MM.1S (cell line): ENCODE measurements at regions not wholly inside any gene's neighbourhood (a gene's known extent, or its start where the extent isn't known, plus 50 kb on each side); places are given as distances from the start of the nearest gene placed in this dataset.

ENCODE experiments used
- DNase-seq: peaks from one replicate; pipeline ENCODE4 v3.0.0-alpha.2; 2015
- H2AFZ ChIP-seq: fragments of 300-600 bp; sonication (generic); 2 replicates; pipeline ENCODE4 v1.6.0; 2016; ENCODE audit warnings: antibody characterized with exemption, low read length
- H3F3A ChIP-seq: fragments of 300-600 bp; sonication (generic); 2 replicates; pipeline ENCODE4 v1.6.1; 2016; ENCODE audit warnings: mild to moderate bottlenecking, antibody characterized with exemption, low read length, moderate library complexity, mixed read lengths; ENCODE audit not compliant: insufficient read depth
- H3K27ac ChIP-seq: fragments of 300-600 bp; sonication (generic); 2 replicates; pipeline ENCODE4 v1.5.1; 2016; ENCODE audit warnings: mild to moderate bottlenecking, low read length
- H3K27me3 ChIP-seq: fragments of 300-600 bp; sonication (generic); replicated peaks from 2 replicates; pipeline ENCODE4 v1.6.0; 2016; ENCODE audit warnings: low read length; ENCODE audit not compliant: insufficient read depth
- H3K36me3 ChIP-seq: fragments of 300-600 bp; sonication (generic); replicated peaks from 2 replicates; pipeline ENCODE4 v1.6.1; 2016; ENCODE audit warnings: mild to moderate bottlenecking, low read length, mixed read lengths; ENCODE audit not compliant: insufficient read depth
- H3K4me1 ChIP-seq: fragments of 300-600 bp; sonication (generic); 2 replicates; pipeline ENCODE4 v1.6.1; 2016; ENCODE audit warnings: low read length, mixed read lengths
- H3K4me2 ChIP-seq: fragments of 300-600 bp; sonication (generic); 2 replicates; pipeline ENCODE4 v1.6.0; 2016; ENCODE audit warnings: low read depth, low read length
- H3K4me3 ChIP-seq: fragments of 300-600 bp; sonication (generic); 2 replicates; pipeline ENCODE4 v1.5.1; 2016; ENCODE audit warnings: low read length, mixed read lengths
- H3K79me2 ChIP-seq: fragments of 300-600 bp; sonication (generic); 2 replicates; pipeline ENCODE4 v1.6.1; 2016; ENCODE audit warnings: mixed run types, low read length, mixed read lengths
- H3K9ac ChIP-seq: fragments of 300-600 bp; sonication (generic); 2 replicates; pipeline ENCODE4 v1.6.1; 2016; ENCODE audit warnings: low read length, mixed read lengths
- H3K9me2 ChIP-seq: fragments of 300-600 bp; sonication (generic); replicated peaks from 2 replicates; pipeline ENCODE4 v1.6.1; 2016; ENCODE audit warnings: mild to moderate bottlenecking, low read length, mixed read lengths; ENCODE audit not compliant: insufficient read depth
- H3K9me3 ChIP-seq: fragments of 300-600 bp; sonication (generic); replicated peaks from 2 replicates; pipeline ENCODE4 v1.6.1; 2016; ENCODE audit warnings: mild to moderate bottlenecking, low read length, mixed read lengths; ENCODE audit not compliant: insufficient read depth
- H4K20me1 ChIP-seq: fragments of 300-600 bp; sonication (generic); 2 replicates; pipeline ENCODE4 v1.6.1; 2016; ENCODE audit warnings: mild to moderate bottlenecking, low read length, moderate library complexity, mixed read lengths; ENCODE audit not compliant: insufficient read depth
- EZH2 ChIP-seq: fragments of 300-600 bp; sonication (generic); optimal IDR thresholded peaks from 2 replicates; pipeline ENCODE3; 2017; ENCODE audit warnings: low read depth, mild to moderate bottlenecking, antibody characterized with exemption, low read length, mixed read lengths
- EZH2phosphoT487 ChIP-seq: fragments of 300-600 bp; sonication (generic); IDR thresholded peaks from 2 replicates; pipeline ENCODE4 v1.6.1; 2018; ENCODE audit warnings: antibody characterized with exemption, low read length
- TF ChIP-seq, protein P1 (sequence below): fragments of 300-600 bp; sonication (generic); IDR thresholded peaks from 2 replicates; pipeline ENCODE4 v1.5.1; 2016; ENCODE audit warnings: antibody characterized with exemption, low read length, mixed read lengths

DNA sequence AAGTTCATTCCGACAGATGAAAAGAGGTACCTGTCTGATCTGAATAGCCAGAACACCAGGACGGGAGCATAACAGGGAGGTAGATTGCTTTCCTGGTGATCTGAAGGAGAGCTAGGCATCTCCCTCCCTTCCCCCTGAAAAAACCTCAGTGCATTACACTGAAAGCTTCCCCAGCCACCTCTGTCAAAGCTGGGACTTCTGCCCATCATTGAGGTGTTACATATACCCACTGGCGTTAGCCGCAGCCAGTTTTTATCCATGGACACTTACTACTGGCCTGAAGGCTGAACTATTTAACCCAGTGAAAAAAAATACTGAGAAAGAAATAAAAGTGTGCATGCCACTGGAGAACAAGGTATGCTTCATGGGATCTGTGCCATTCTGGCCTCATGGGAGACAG lies 568.3 kb upstream of the ADAMTS5 start:
- H3K9me2 ChIP-seq: no peaks in the 10 kb centered on the region
- H3K4me1 ChIP-seq: no peaks in the 10 kb centered on the region
- TF ChIP-seq EZH2 (no peak), EZH2phosphoT487 (no peak)
- TF ChIP-seq, protein P1, sequence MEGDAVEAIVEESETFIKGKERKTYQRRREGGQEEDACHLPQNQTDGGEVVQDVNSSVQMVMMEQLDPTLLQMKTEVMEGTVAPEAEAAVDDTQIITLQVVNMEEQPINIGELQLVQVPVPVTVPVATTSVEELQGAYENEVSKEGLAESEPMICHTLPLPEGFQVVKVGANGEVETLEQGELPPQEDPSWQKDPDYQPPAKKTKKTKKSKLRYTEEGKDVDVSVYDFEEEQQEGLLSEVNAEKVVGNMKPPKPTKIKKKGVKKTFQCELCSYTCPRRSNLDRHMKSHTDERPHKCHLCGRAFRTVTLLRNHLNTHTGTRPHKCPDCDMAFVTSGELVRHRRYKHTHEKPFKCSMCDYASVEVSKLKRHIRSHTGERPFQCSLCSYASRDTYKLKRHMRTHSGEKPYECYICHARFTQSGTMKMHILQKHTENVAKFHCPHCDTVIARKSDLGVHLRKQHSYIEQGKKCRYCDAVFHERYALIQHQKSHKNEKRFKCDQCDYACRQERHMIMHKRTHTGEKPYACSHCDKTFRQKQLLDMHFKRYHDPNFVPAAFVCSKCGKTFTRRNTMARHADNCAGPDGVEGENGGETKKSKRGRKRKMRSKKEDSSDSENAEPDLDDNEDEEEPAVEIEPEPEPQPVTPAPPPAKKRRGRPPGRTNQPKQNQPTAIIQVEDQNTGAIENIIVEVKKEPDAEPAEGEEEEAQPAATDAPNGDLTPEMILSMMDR: no peak
- no peaks in the 10 kb centered on the region for H3K79me2 ChIP-seq
- H3K9me3 ChIP-seq: no peaks in the 10 kb centered on the region
- no peaks in the 10 kb centered on the region for H3F3A ChIP-seq
- H2AFZ ChIP-seq: no peak overlapping the region
- H3K4me2 ChIP-seq: no peak overlapping the region
- no peaks in the 10 kb centered on the region for H4K20me1 ChIP-seq
- H3K36me3 ChIP-seq: no peaks in the 10 kb centered on the region
- no peak overlapping the region for H3K9ac ChIP-seq
- H3K27me3 ChIP-seq: no peaks in the 10 kb centered on the region
- no peak overlapping the region for H3K4me3 ChIP-seq
- H3K27ac ChIP-seq: no peak overlapping the region
- no peak for DNase-seq

DNA sequence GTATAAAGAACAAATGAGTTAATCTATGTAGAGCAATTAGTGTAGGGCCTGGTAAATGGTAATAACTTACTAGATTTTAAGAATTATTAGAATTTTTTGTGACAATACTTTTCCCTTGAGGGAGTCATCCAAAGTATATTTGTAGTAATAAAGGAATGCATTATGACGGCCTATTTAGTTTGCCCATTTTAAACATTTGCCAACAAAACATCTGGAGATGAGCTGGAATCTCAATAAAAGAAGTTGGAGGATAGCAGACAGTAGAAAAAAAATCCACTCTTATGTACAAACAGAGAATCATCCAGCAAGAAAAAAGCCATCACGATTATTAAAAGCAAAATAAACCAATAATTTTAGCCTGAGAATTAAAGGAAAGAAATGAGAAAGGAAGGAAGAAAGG lies 567.3 kb upstream of the ADAMTS5 start:
- no peak overlapping the region for H2AFZ ChIP-seq
- no peak for DNase-seq

DNA sequence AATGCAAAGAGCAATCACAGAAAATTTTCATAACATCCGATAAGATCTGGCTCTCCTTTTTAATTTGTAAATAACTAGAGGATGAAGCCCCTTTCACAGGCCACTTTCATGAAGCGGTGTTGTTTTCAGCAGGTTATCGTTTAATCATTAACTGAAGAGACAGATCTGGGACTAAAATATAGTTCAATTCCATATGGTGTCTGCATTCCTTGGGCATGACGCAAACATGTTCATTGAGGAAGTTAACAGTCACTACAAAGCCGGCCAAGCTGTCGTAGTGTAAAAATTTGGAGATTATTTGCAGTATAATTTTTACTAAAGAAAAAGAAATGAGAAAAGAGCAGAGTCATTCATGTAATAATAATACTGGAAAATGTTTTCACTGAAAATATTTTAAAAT lies 565.2 kb upstream of the ADAMTS5 start:
- H3K36me3 ChIP-seq: no peaks in the 10 kb centered on the region
- no peaks in the 10 kb centered on the region for H3K4me1 ChIP-seq
- no peak for DNase-seq
- no peaks in the 10 kb centered on the region for H3K79me2 ChIP-seq
- no peak overlapping the region for H3K4me2 ChIP-seq
- H2AFZ ChIP-seq: no peak overlapping the region
- H3K9ac ChIP-seq: no peak overlapping the region
- H3K9me3 ChIP-seq: no peaks in the 10 kb centered on the region
- H3K27me3 ChIP-seq: no peaks in the 10 kb centered on the region
- H4K20me1 ChIP-seq: no peaks in the 10 kb centered on the region
- no peaks in the 10 kb centered on the region for H3K9me2 ChIP-seq
- no peaks in the 10 kb centered on the region for H3F3A ChIP-seq
- TF ChIP-seq EZH2phosphoT487 (no peak), EZH2 (no peak)
- TF ChIP-seq, protein P1: no peak
- H3K27ac ChIP-seq: no peak overlapping the region
- H3K4me3 ChIP-seq: no peak overlapping the region

More for the DNA sequence above, 567.3 kb upstream of the ADAMTS5 start:
- H3K27me3 ChIP-seq: no peaks in the 10 kb centered on the region
- H3K9me3 ChIP-seq: no peaks in the 10 kb centered on the region
- H3K27ac ChIP-seq: no peak overlapping the region
- no peak overlapping the region for H3K9ac ChIP-seq
- no peaks in the 10 kb centered on the region for H4K20me1 ChIP-seq
- H3K4me3 ChIP-seq: no peak overlapping the region
- TF ChIP-seq EZH2: no peak
- TF ChIP-seq, protein P1: no peak
- H3K4me2 ChIP-seq: no peak overlapping the region
- no peaks in the 10 kb centered on the region for H3K9me2 ChIP-seq
- H3K36me3 ChIP-seq: no peaks in the 10 kb centered on the region
- H3F3A ChIP-seq: no peaks in the 10 kb centered on the region
- no peaks in the 10 kb centered on the region for H3K79me2 ChIP-seq
- no peaks in the 10 kb centered on the region for H3K4me1 ChIP-seq
